ENCODE measurements at regions not wholly inside any gene's neighbourhood (a gene's known extent, or its start where the extent isn't known, plus 50 kb on each side); places are given as distances from the start of the nearest gene placed in this dataset.
"Not testable (repeated sequence)": the region's sequence is repeated elsewhere in the genome, so short reads cannot be mapped to it uniquely, and the experiment has no call there.

- H3K4me2 ChIP-seq (ENCODE audit: low read length, poor library complexity, severe bottlenecking), result no peak overlapping the region
- H2BK120ac ChIP-seq (ENCODE audit: low read depth, low read length), result no peak overlapping the region
- H3K4ac ChIP-seq (ENCODE audit: low read depth in 1 of 2, low read length in 2 of 2), result no peak overlapping the region
- DNase-seq, result no peak
- no peak overlapping the region for H2BK15ac ChIP-seq (ENCODE audit: low read depth, poor library complexity, severe bottlenecking)
- H3K27me3 ChIP-seq (ENCODE audit: control insufficient read depth in 1 of 2, insufficient read depth in 1 of 2, low read length in 2 of 2), result no peaks in the 10 kb centered on the region
- H3K36me3 ChIP-seq (ENCODE audit: control insufficient read depth in 1 of 2, insufficient read depth in 2 of 2, low read depth in 1 of 2, low read length in 2 of 2), result no peaks in the 10 kb centered on the region
- H3K18ac ChIP-seq (ENCODE audit: low read depth in 1 of 2, low read length in 2 of 2), result no peak overlapping the region
- no peak overlapping the region for H2AK5ac ChIP-seq (ENCODE audit: low read length, severe bottlenecking)
- H3K9me3 ChIP-seq (ENCODE audit: control insufficient read depth, low read length), result no peaks in the 10 kb centered on the region
- no peak overlapping the region for H3K9ac ChIP-seq (ENCODE audit: low read length)
- H2BK12ac ChIP-seq (ENCODE audit: low read length in 2 of 2), result no peak overlapping the region
- no peak overlapping the region for H3K23ac ChIP-seq (ENCODE audit: low read length in 2 of 2)
- H3K4me1 ChIP-seq (ENCODE audit: control insufficient read depth, insufficient read depth, low read depth, low read length), result peaks cover 3% of the 10 kb centered on the region
- H4K8ac ChIP-seq (ENCODE audit: low read length), result no peak overlapping the region
- H2AFZ ChIP-seq (ENCODE audit: low read depth, low read length), result no peak overlapping the region
- no peak overlapping the region for H3K27ac ChIP-seq (ENCODE audit: low read length, poor library complexity, severe bottlenecking)
- no peak overlapping the region for H3K14ac ChIP-seq (ENCODE audit: low read length in 2 of 2)
- H2BK5ac ChIP-seq (ENCODE audit: low read depth, low read length, poor library complexity, severe bottlenecking), result no peak overlapping the region
- H4K91ac ChIP-seq (ENCODE audit: low read length), result no peak overlapping the region
- no peak overlapping the region for H3K4me3 ChIP-seq (ENCODE audit: insufficient read depth in 1 of 2, low read depth in 1 of 2, low read length in 2 of 2)
- H3K79me1 ChIP-seq (replicated peaks; ENCODE audit: low read length, poor library complexity, severe bottlenecking), result no peaks in the 10 kb centered on the region
- WGBS, result 73% methylated on average over 3 of the region's 4 CpGs
These were observed 86.3 kb upstream of the IRAK1BP1 start for GRCh38 chr6:78781001-78781400.

- not testable (repeated sequence) for H3K14ac ChIP-seq (ENCODE audit: low read length in 2 of 2); H3K23ac ChIP-seq (ENCODE audit: low read length in 2 of 2); H2AK5ac ChIP-seq (ENCODE audit: low read length, severe bottlenecking); H3K79me1 ChIP-seq (replicated peaks; ENCODE audit: low read length, poor library complexity, severe bottlenecking); H3K9ac ChIP-seq (ENCODE audit: low read length); H3K18ac ChIP-seq (ENCODE audit: low read depth in 1 of 2, low read length in 2 of 2); H2AFZ ChIP-seq (ENCODE audit: low read depth, low read length); H3K4me1 ChIP-seq (ENCODE audit: control insufficient read depth, insufficient read depth, low read depth, low read length); H3K4me2 ChIP-seq (ENCODE audit: low read length, poor library complexity, severe bottlenecking); H2BK5ac ChIP-seq (ENCODE audit: low read depth, low read length, poor library complexity, severe bottlenecking); H4K91ac ChIP-seq (ENCODE audit: low read length); H3K4me3 ChIP-seq (ENCODE audit: insufficient read depth in 1 of 2, low read depth in 1 of 2, low read length in 2 of 2); H3K27ac ChIP-seq (ENCODE audit: low read length, poor library complexity, severe bottlenecking); H3K36me3 ChIP-seq (ENCODE audit: control insufficient read depth in 1 of 2, insufficient read depth in 2 of 2, low read depth in 1 of 2, low read length in 2 of 2); H2BK12ac ChIP-seq (ENCODE audit: low read length in 2 of 2); H2BK15ac ChIP-seq (ENCODE audit: low read depth, poor library complexity, severe bottlenecking); H3K27me3 ChIP-seq (ENCODE audit: control insufficient read depth in 1 of 2, insufficient read depth in 1 of 2, low read length in 2 of 2); H4K8ac ChIP-seq (ENCODE audit: low read length); H3K9me3 ChIP-seq (ENCODE audit: control insufficient read depth, low read length); H2BK120ac ChIP-seq (ENCODE audit: low read depth, low read length); H3K4ac ChIP-seq (ENCODE audit: low read depth in 1 of 2, low read length in 2 of 2); DNase-seq
- WGBS, result 72% methylated on average over 6 of the region's 6 CpGs
These were observed 84.0 kb upstream of the IRAK1BP1 start for GRCh38 chr6:78783366-78783765.

GRCh38 chr6:78797270-78797669 is 70.1 kb upstream of the IRAK1BP1 start:
- H2BK5ac ChIP-seq (ENCODE audit: low read depth, low read length, poor library complexity, severe bottlenecking), result no peak overlapping the region
- no peak overlapping the region for H3K18ac ChIP-seq (ENCODE audit: low read depth in 1 of 2, low read length in 2 of 2)
- H3K9ac ChIP-seq (ENCODE audit: low read length), result no peak overlapping the region
- H3K23ac ChIP-seq (ENCODE audit: low read length in 2 of 2), result no peak overlapping the region
- H4K8ac ChIP-seq (ENCODE audit: low read length), result no peak overlapping the region
- H3K79me1 ChIP-seq (replicated peaks; ENCODE audit: low read length, poor library complexity, severe bottlenecking), result no peaks in the 10 kb centered on the region
- H3K27me3 ChIP-seq (ENCODE audit: control insufficient read depth in 1 of 2, insufficient read depth in 1 of 2, low read length in 2 of 2), result no peaks in the 10 kb centered on the region
- H3K4me3 ChIP-seq (ENCODE audit: insufficient read depth in 1 of 2, low read depth in 1 of 2, low read length in 2 of 2), result no peak overlapping the region
- H3K4me1 ChIP-seq (ENCODE audit: control insufficient read depth, insufficient read depth, low read depth, low read length), result no peaks in the 10 kb centered on the region
- no peak overlapping the region for H2BK15ac ChIP-seq (ENCODE audit: low read depth, poor library complexity, severe bottlenecking)
- H2AK5ac ChIP-seq (ENCODE audit: low read length, severe bottlenecking), result no peak overlapping the region
- H3K27ac ChIP-seq (ENCODE audit: low read length, poor library complexity, severe bottlenecking), result no peak overlapping the region
- no peak overlapping the region for H2BK12ac ChIP-seq (ENCODE audit: low read length in 2 of 2)
- no peak overlapping the region for H4K91ac ChIP-seq (ENCODE audit: low read length)
- H3K14ac ChIP-seq (ENCODE audit: low read length in 2 of 2), result no peak overlapping the region
- H3K4me2 ChIP-seq (ENCODE audit: low read length, poor library complexity, severe bottlenecking), result no peak overlapping the region
- H3K4ac ChIP-seq (ENCODE audit: low read depth in 1 of 2, low read length in 2 of 2), result no peak overlapping the region
- H2BK120ac ChIP-seq (ENCODE audit: low read depth, low read length), result no peak overlapping the region
- peaks cover 16% of the 10 kb centered on the region for H3K9me3 ChIP-seq (ENCODE audit: control insufficient read depth, low read length)
- H2AFZ ChIP-seq (ENCODE audit: low read depth, low read length), result no peak overlapping the region
- DNase-seq, result no peak
- no peaks in the 10 kb centered on the region for H3K36me3 ChIP-seq (ENCODE audit: control insufficient read depth in 1 of 2, insufficient read depth in 2 of 2, low read depth in 1 of 2, low read length in 2 of 2)

- no peaks in the 10 kb centered on the region for H3K79me1 ChIP-seq (replicated peaks; ENCODE audit: low read length, poor library complexity, severe bottlenecking)
- H3K14ac ChIP-seq (ENCODE audit: low read length in 2 of 2), result no peak overlapping the region
- no peak overlapping the region for H3K9ac ChIP-seq (ENCODE audit: low read length)
- no peak overlapping the region for H2AK5ac ChIP-seq (ENCODE audit: low read length, severe bottlenecking)
- H3K36me3 ChIP-seq (ENCODE audit: control insufficient read depth in 1 of 2, insufficient read depth in 2 of 2, low read depth in 1 of 2, low read length in 2 of 2), result no peaks in the 10 kb centered on the region
- no peak overlapping the region for H2AFZ ChIP-seq (ENCODE audit: low read depth, low read length)
- no peak overlapping the region for H2BK12ac ChIP-seq (ENCODE audit: low read length in 2 of 2)
- no peak overlapping the region for H2BK5ac ChIP-seq (ENCODE audit: low read depth, low read length, poor library complexity, severe bottlenecking)
- no peak overlapping the region for H4K91ac ChIP-seq (ENCODE audit: low read length)
- H3K4me2 ChIP-seq (ENCODE audit: low read length, poor library complexity, severe bottlenecking), result no peak overlapping the region
- H3K27ac ChIP-seq (ENCODE audit: low read length, poor library complexity, severe bottlenecking), result no peak overlapping the region
- no peaks in the 10 kb centered on the region for H3K27me3 ChIP-seq (ENCODE audit: control insufficient read depth in 1 of 2, insufficient read depth in 1 of 2, low read length in 2 of 2)
- H3K9me3 ChIP-seq (ENCODE audit: control insufficient read depth, low read length), result peaks cover 16% of the 10 kb centered on the region
- H3K4me3 ChIP-seq (ENCODE audit: insufficient read depth in 1 of 2, low read depth in 1 of 2, low read length in 2 of 2), result no peak overlapping the region
- H3K4me1 ChIP-seq (ENCODE audit: control insufficient read depth, insufficient read depth, low read depth, low read length), result no peaks in the 10 kb centered on the region
- WGBS, result 90% methylated on average over 1 of the region's 2 CpGs
- H3K18ac ChIP-seq (ENCODE audit: low read depth in 1 of 2, low read length in 2 of 2), result no peak overlapping the region
- no peak for DNase-seq
- no peak overlapping the region for H3K23ac ChIP-seq (ENCODE audit: low read length in 2 of 2)
- no peak overlapping the region for H2BK15ac ChIP-seq (ENCODE audit: low read depth, poor library complexity, severe bottlenecking)
- no peak overlapping the region for H3K4ac ChIP-seq (ENCODE audit: low read depth in 1 of 2, low read length in 2 of 2)
- no peak overlapping the region for H4K8ac ChIP-seq (ENCODE audit: low read length)
- no peak overlapping the region for H2BK120ac ChIP-seq (ENCODE audit: low read depth, low read length)
These were observed 67.7 kb upstream of the IRAK1BP1 start for GRCh38 chr6:78799682-78800081.

All from mesenchymal stem cell (in vitro differentiated cells and primary cell).